ENCODE measurements at regions not wholly inside any gene's neighbourhood (a gene's known extent, or its start where the extent isn't known, plus 50 kb on each side); places are given as distances from the start of the nearest gene placed in this dataset.

- Histone ChIP-seq H3K4me3 (ENCODE audit: low read length) (no peak overlapping the region), H3K4me2 (ENCODE audit: low read length) (no peak overlapping the region), H3F3A (ENCODE audit: low read length, unreplicated experiment) (no peaks in the 10 kb centered on the region), H3K36me3 (ENCODE audit: low read depth, low read length) (no peaks in the 10 kb centered on the region), H3K27me3 (ENCODE audit: low read length) (no peaks in the 10 kb centered on the region), H3K79me2 (ENCODE audit: low read length) (no peaks in the 10 kb centered on the region), H2AFZ (ENCODE audit: low read length) (no peak overlapping the region), H3K27ac (ENCODE audit: low read length) (no peak overlapping the region), H3K9ac (ENCODE audit: low read length) (no peak overlapping the region), H3K9me3 (ENCODE audit: low read length) (no peaks in the 10 kb centered on the region), H3K9me2 (replicated peaks; ENCODE audit: low read length) (no peaks in the 10 kb centered on the region), H3K4me1 (ENCODE audit: insufficient read depth, low read length) (no peaks in the 10 kb centered on the region), H4K20me1 (ENCODE audit: low read length) (no peaks in the 10 kb centered on the region)
- BruUV-seq (replicated peaks): no TSS peak
- ATAC-seq: no peak
- ChIA-PET POLR2A (ENCODE audit: unreplicated experiment) (interaction anchor here (0.6 kb wide), 1 partner anchor 75 kb away, joined by 6 read pairs; no protein-coding TSS in a partner anchor), CTCF (no interaction called here)
- no peak for TF ChIP-seq CTCF (conservative IDR thresholded peaks at IDR 0.05; ENCODE audit: low read depth, low read length)
- TF ChIP-seq EZH2phosphoT487 (IDR thresholded peaks at IDR 0.05; ENCODE audit: borderline replicate concordance, low read length): no peak
- TF ChIP-seq EZH2 (IDR thresholded peaks at IDR 0.05; ENCODE audit: low read length, unreplicated experiment): no peak
- DNase-seq: no peak
- intact Hi-C loops (cut with micrococcal nuclease): no loop called here
Measured at GRCh38 chr2:228509021-228509420, 327.5 kb upstream of the SPHKAP start.

GRCh38 chr2:228507870-228508269 is 326.4 kb upstream of the SPHKAP start:
- Histone ChIP-seq H3K4me3 (ENCODE audit: low read length) (no peak overlapping the region), H3K27ac (ENCODE audit: low read length) (no peak overlapping the region), H3K79me2 (ENCODE audit: low read length) (no peaks in the 10 kb centered on the region), H3K9me2 (replicated peaks; ENCODE audit: low read length) (no peaks in the 10 kb centered on the region), H3K36me3 (ENCODE audit: low read depth, low read length) (no peaks in the 10 kb centered on the region), H3K4me1 (ENCODE audit: insufficient read depth, low read length) (no peaks in the 10 kb centered on the region), H3K4me2 (ENCODE audit: low read length) (no peak overlapping the region), H3K9me3 (ENCODE audit: low read length) (no peaks in the 10 kb centered on the region), H4K20me1 (ENCODE audit: low read length) (no peaks in the 10 kb centered on the region), H3F3A (ENCODE audit: low read length, unreplicated experiment) (no peaks in the 10 kb centered on the region), H2AFZ (ENCODE audit: low read length) (no peak overlapping the region), H3K9ac (ENCODE audit: low read length) (no peak overlapping the region), H3K27me3 (ENCODE audit: low read length) (no peaks in the 10 kb centered on the region)
- no peak for DNase-seq
- intact Hi-C loops (cut with micrococcal nuclease): no loop called here
- POLR2A ChIA-PET (ENCODE audit: unreplicated experiment): no interaction called here
- no peak for ATAC-seq
- BruUV-seq (replicated peaks): no TSS peak
- CTCF ChIA-PET: no interaction called here
- TF ChIP-seq CTCF (conservative IDR thresholded peaks at IDR 0.05; ENCODE audit: low read depth, low read length) (no peak), EZH2phosphoT487 (IDR thresholded peaks at IDR 0.05; ENCODE audit: borderline replicate concordance, low read length) (no peak), EZH2 (IDR thresholded peaks at IDR 0.05; ENCODE audit: low read length, unreplicated experiment) (no peak)

GRCh38 chr2:228507231-228507824 is 325.8 kb upstream of the SPHKAP start:
- DNase-seq (no peak), ATAC-seq (no peak)
- H3K4me3 ChIP-seq (ENCODE audit: low read length): no peak overlapping the region
- POLR2A ChIA-PET (ENCODE audit: unreplicated experiment): no interaction called here
- H3F3A ChIP-seq (ENCODE audit: low read length, unreplicated experiment): no peaks in the 10 kb centered on the region
- no peaks in the 10 kb centered on the region for H3K36me3 ChIP-seq (ENCODE audit: low read depth, low read length)
- H3K27me3 ChIP-seq (ENCODE audit: low read length): no peaks in the 10 kb centered on the region
- no peak overlapping the region for H3K27ac ChIP-seq (ENCODE audit: low read length)
- no peak overlapping the region for H2AFZ ChIP-seq (ENCODE audit: low read length)
- no peaks in the 10 kb centered on the region for H3K4me1 ChIP-seq (ENCODE audit: insufficient read depth, low read length)
- TF ChIP-seq CTCF (conservative IDR thresholded peaks at IDR 0.05; ENCODE audit: low read depth, low read length) (no peak), EZH2phosphoT487 (IDR thresholded peaks at IDR 0.05; ENCODE audit: borderline replicate concordance, low read length) (no peak), EZH2 (IDR thresholded peaks at IDR 0.05; ENCODE audit: low read length, unreplicated experiment) (no peak)
- H3K9me2 ChIP-seq (replicated peaks; ENCODE audit: low read length): no peaks in the 10 kb centered on the region
- H4K20me1 ChIP-seq (ENCODE audit: low read length): no peaks in the 10 kb centered on the region
- intact Hi-C loops (cut with micrococcal nuclease): no loop called here
- H3K79me2 ChIP-seq (ENCODE audit: low read length): no peaks in the 10 kb centered on the region
- H3K9ac ChIP-seq (ENCODE audit: low read length): no peak overlapping the region
- no peaks in the 10 kb centered on the region for H3K9me3 ChIP-seq (ENCODE audit: low read length)
- BruUV-seq (replicated peaks): no TSS peak
- H3K4me2 ChIP-seq (ENCODE audit: low read length): no peak overlapping the region
- CTCF ChIA-PET: no interaction called here
